GM10248 (cell line): ENCODE measurements at regions not wholly inside any gene's neighbourhood (a gene's known extent, or its start where the extent isn't known, plus 50 kb on each side); places are given as distances from the start of the nearest gene placed in this dataset.

Source experiments
- CTCF ChIA-PET: fragments of 300-600 bp; sonication (Branson Sonifier 250); formaldehyde crosslinking; extraction: SDS; loops from one replicate; lab custom pipeline; 2021; ENCODE audit warnings: antibody characterized with exemption; lab: Yijun Ruan, JAX
- POLR2A ChIA-PET: fragments of 350-650 bp; sonication (Branson Sonifier 250); formaldehyde crosslinking; extraction: SDS; loops from one replicate; lab custom pipeline; 2020; ENCODE audit warnings: antibody characterized with exemption; lab: Yijun Ruan, JAX
- DNase-seq: peaks from one replicate; pipeline ENCODE4 v3.0.0; 2012; ENCODE audit errors: extremely low spot score
- TF ChIP-seq, protein P1 (sequence below): IDR thresholded peaks from 2 replicates; pipeline ENCODE4 v1.5.1; 2012; ENCODE audit warnings: mild to moderate bottlenecking, low read depth; ENCODE audit errors: extremely low read depth, missing control alignments, control extremely low read depth

DNA sequence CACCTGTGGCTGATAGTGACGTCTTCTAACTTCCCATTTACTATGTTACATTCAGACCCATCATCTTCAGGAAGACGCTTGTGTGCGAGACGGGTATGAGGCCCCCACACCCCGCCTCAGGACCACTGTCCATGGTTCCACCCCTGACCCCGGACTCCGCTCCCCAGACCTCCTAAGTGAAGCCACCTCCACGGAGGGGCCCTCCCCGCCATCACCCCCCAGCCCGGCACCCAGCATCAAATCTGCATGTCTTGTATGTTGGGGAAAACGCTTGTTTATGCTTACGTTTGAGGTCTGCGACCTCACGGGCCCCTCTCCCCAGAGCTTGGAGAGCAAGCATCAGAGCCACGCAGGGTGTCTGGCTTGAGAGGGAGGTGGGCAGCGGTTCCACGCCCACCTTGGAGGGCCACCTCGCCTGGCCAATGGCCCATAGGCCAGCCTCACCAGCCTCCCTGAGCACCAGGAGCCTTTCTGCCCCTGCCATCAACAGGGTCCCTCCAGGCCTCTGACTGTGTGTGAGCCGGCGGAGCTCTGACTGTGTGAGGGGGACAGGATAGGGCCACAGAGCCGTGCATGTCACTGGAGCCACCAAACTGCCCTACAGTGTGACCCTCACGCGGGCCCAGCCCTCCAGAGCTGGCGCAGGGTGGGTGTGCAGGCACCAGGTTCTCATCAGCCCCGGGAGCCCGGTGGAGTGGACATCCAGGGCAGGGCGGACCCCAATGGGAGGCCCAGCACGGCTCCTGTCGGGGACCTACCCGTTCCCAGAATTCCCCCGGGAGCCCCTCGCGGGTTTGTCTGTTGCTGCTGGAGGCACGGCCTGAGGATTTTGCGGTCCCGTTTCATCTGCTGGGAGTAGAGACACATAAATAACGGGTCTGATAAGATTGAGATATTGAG, 88.4 kb upstream of the NKX1-1 start:
- ChIA-PET CTCF (no interaction called here), POLR2A (no interaction called here)
- DNase-seq: no peak
- TF ChIP-seq, protein P1, sequence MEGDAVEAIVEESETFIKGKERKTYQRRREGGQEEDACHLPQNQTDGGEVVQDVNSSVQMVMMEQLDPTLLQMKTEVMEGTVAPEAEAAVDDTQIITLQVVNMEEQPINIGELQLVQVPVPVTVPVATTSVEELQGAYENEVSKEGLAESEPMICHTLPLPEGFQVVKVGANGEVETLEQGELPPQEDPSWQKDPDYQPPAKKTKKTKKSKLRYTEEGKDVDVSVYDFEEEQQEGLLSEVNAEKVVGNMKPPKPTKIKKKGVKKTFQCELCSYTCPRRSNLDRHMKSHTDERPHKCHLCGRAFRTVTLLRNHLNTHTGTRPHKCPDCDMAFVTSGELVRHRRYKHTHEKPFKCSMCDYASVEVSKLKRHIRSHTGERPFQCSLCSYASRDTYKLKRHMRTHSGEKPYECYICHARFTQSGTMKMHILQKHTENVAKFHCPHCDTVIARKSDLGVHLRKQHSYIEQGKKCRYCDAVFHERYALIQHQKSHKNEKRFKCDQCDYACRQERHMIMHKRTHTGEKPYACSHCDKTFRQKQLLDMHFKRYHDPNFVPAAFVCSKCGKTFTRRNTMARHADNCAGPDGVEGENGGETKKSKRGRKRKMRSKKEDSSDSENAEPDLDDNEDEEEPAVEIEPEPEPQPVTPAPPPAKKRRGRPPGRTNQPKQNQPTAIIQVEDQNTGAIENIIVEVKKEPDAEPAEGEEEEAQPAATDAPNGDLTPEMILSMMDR: no peak

DNA sequence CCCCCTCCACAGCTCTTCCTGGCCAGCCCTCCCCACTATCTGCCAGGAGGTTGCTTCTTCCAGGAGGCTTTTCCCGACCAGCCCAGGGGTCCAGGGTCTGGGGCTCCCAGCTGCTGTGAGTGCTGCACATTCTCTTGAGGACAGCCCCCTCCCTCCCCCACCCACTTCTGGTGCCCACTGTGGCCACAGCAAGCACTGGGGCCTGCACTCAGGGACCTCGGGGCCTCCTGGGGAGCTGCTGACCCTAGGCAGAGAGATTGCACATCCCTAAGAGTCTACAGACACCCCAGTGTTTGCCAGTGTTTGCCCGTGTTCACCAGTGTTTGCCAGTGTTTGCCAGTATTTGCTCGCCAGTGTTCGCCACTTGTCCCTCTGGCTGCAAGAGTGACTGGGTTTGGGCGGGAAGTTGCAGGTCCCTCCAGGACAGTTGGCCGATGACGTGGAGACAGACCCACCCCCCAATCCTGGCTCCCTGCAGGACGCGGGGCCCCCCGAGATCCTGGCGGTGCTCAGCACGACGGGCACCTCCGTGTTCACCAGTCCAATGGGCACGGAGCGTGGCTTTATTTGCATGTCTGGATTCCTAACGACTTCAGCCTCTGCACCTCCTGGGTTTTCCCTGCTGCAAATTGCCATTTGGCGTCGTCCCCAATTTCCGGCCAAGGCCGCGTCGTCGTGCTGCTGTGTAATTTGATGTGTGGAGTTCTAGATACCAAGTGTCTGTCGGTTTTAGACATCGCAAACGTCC, 87.5 kb upstream of the NKX1-1 start:
- no peak for DNase-seq
- POLR2A ChIA-PET: no interaction called here
- CTCF ChIA-PET: no interaction called here
- TF ChIP-seq, protein P1: no peak

DNA sequence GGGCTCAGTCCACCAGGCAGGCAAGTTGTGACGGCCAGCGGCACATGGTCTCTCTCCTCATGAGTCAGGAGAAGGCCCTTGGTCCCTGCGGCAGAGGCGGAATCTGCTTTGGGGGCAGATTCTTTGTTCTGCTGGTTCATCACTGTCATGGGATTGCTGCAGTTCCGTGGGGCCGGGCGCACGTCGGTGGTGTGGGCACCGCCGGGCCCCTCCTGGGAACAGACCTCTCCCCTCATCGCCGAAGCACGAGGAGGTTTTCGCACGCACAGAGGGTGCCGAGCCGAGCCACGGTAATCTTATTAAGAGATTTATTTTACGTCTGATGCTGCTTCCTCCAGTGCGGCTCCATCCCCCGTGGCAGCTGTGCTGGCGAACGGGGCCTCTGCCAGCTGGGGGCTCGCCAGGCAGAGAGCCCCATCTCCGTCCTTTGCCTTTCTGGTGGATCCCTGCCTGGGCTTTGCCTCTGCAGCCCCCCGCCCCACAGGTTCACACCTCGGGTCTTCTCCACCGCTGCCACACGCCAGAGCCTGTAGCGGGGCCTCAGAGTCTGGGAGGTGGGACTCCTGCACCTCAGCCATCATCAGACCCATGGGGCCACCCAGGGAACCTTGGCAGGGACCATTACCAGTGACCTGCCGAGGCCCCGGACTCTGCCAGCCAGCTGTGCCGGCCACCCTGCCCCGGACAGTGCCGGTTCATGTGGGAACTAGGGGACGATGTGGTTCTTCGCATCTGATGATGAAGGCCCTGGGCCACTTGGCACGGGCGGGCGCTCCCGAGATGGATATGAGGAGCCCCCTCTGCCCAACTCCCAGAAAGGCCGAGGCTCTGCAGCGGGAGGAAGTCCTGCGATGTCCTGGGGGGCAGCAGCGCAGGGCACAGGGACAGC, 86.7 kb upstream of the NKX1-1 start:
- TF ChIP-seq, protein P1: no peak
- POLR2A ChIA-PET: no interaction called here
- no peak for DNase-seq
- CTCF ChIA-PET: no interaction called here

DNA sequence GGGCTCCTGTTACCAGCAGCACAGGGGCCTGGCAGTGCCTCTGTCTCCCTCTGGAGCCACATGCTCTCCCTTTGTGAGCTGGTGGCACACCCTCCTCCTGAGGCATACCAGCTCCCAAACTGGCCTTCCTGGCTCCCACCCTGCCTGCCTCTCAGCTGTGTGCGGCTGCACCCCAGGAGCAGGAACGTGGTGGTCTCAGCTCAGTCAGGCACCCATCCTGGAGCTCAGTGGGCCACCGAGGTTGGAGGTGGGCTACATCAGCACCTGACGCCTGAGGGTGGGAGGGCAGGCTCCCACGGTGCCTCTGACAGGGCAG, 85.9 kb upstream of the NKX1-1 start:
- ChIA-PET POLR2A (no interaction called here), CTCF (no interaction called here)
- DNase-seq: no peak
- TF ChIP-seq, protein P1: no peak

DNA sequence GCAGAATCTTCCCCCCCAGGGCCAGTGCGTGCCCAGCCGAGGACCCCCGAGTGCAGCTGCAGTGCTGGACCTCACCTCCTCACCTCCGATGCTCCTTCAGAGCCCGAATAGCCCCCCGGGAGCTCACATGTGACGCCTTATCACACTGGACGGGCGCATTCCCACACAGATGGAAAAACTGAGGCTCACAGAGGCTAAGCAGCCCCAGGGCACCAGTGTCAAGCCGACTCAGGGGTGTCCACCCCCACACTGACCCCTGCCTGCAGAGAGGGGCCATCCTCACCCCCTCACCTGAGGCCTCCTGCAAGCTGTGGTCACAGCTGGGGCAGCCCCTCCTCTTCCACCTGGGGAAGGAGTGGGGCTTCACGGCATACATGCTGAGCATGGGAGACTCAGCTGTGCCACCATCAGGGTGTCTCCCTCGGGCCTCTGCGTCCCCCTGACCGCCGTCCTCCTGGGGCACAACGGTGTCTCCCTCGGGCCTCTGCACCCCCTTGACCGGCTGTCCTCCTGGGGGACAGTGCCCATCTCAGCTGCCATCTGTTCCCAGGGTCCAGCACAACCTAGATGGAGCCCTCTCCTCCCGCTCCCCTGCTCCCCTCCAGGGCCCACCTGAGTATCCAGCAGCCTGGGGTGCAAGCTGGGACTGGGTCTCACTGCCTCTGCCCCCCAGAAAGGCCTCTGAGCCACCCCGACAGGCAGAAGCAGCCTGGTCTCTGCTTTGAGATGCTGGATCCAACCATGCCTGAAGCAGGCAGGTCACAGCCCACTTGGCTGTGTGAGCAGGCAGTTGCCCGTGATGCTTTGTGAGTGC, 85.3 kb upstream of the NKX1-1 start:
- ChIA-PET CTCF (no interaction called here), POLR2A (no interaction called here)
- TF ChIP-seq, protein P1: no peak
- DNase-seq: no peak
